ENCODE measurements at regions not wholly inside any gene's neighbourhood (a gene's known extent, or its start where the extent isn't known, plus 50 kb on each side); places are given as distances from the start of the nearest gene placed in this dataset.

DNA sequence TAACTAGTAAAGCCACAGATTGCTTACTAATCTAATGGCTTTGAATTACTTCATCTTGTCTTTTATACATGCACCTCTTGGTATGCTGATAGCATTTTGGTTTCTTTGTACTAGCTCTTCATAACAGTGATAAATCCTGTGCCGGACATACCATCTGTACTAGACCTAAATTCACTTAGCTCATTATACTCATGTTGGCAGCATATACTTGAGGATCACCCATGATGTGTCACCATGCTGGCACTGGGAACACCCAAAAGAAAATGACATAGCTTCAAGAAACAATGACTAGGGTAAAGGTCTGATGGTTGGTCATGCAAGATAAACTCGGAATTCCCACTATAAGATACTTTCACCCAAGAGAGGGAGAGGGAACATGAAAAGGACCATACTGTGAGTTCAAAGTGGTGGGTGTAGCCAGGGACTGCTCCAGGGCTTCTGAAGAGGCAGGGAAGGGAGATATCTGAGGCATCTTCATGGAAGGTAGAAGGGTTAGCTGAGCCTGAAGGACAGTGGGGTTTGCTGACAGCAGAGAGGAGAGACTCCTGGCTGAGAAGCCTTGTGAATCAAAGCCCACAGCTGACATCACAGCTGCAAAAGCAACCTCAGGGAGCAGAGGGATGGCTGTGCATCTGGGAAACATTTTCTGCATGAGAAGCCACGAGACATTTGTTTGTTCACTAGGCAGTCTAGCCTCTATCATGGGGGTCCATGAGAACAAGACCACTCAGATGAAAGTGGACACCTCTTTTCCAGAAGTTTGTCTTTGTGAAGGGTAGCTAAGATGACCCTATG lies 314.2 kb downstream of the RAB28 start (continued):
- no peak for TF ChIP-seq STAG1 (CRISPR knock-in tag; IDR thresholded peaks at IDR 0.05; ENCODE audit: borderline replicate concordance)
- no peak for TF ChIP-seq ZNF780A (CRISPR knock-in tag; IDR thresholded peaks at IDR 0.05)

DNA sequence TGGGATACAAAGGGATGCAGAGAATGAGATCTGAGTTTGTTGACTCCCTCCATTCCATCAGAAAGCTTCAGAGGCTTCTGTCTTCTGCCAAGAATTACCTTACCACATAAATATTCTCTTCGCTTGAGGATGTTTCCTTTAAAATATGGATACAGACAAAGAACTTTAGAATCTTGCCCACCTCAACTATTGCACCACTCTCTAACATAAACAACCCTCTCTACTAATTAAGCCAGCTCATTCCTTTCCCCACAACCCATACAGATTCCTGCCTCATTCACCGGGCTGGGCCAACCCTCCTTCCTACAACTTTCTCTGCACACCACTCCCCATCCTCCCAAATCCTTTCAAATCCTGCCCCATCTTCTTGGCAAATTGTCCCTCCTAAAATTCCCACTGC lies 315.8 kb downstream of the RAB28 start:
- DNase-seq (ENCODE audit: extremely low read depth in 1 of 4, low spot score in 3 of 4): no peak
- BruUV-seq (replicated peaks): no TSS peak

More for the DNA sequence above, 315.8 kb downstream of the RAB28 start:
- FAIRE-seq: no peak
- CTCF ChIA-PET (ENCODE audit: low intra/inter-chr PET ratio): no interaction called here
- no peak overlapping the region for H3K9ac ChIP-seq (ENCODE audit: insufficient read depth in 1 of 2, low read depth in 2 of 2, low read length in 2 of 2)
- H3K27ac ChIP-seq (ENCODE audit: extremely low read depth, low read depth, low read length): no peak overlapping the region
- 0% methylated on average over 2 of the region's 2 CpGs for WGBS (ENCODE audit: insufficient coverage, low coverage, missing lambda C conversion rate)
- TF ChIP-seq ZNF79 (CRISPR knock-in tag; IDR thresholded peaks at IDR 0.05; ENCODE audit: low read depth) (no peak), KLF10 (CRISPR knock-in tag; IDR thresholded peaks at IDR 0.05) (no peak), RNF2 (IDR thresholded peaks at IDR 0.05) (no peak), NR2C2 (CRISPR knock-in tag; IDR thresholded peaks at IDR 0.05) (no peak), NR2C2 (tag; IDR thresholded peaks at IDR 0.05) (no peak), EGR1 (conservative IDR thresholded peaks at IDR 0.05) (no peak), TCF15 (CRISPR knock-in tag; IDR thresholded peaks at IDR 0.05) (no peak), ZSCAN32 (CRISPR knock-in tag; IDR thresholded peaks at IDR 0.05) (no peak), NFATC3 (IDR thresholded peaks at IDR 0.05) (no peak), PRDM10 (IDR thresholded peaks at IDR 0.05; ENCODE audit: partially characterized antibody) (no peak), GATA2 (CRISPR knock-in tag; IDR thresholded peaks at IDR 0.05) (no peak), ARID1B (IDR thresholded peaks at IDR 0.05) (no peak), SMARCC2 (IDR thresholded peaks at IDR 0.05; ENCODE audit: low read depth) (no peak), SAFB2 (IDR thresholded peaks at IDR 0.05; ENCODE audit: borderline replicate concordance, low read depth, low read length, severe bottlenecking) (no peak), CC2D1A (IDR thresholded peaks at IDR 0.05) (no peak)
- H3K79me2 ChIP-seq (ENCODE audit: control insufficient read depth, insufficient read depth, low read length): no peaks in the 10 kb centered on the region
- no peaks in the 10 kb centered on the region for H3K4me1 ChIP-seq (replicated peaks in 1 of 2; ENCODE audit: control insufficient read depth in 2 of 2, insufficient read depth in 2 of 2, low read length in 2 of 2)
- H4K20me1 ChIP-seq (replicated peaks; ENCODE audit: control insufficient read depth, insufficient read depth, low read length): no peaks in the 10 kb centered on the region
- no peaks in the 10 kb centered on the region for H3K9me1 ChIP-seq (ENCODE audit: control insufficient read depth, insufficient read depth, low read length)
- H2AFZ ChIP-seq (ENCODE audit: low read depth, low read length): no peak overlapping the region
- ATAC-seq: no peak
- H3K36me3 ChIP-seq (ENCODE audit: control insufficient read depth, insufficient read depth, low read length): no peaks in the 10 kb centered on the region
- in situ Hi-C loops (cut with MboI): no loop called here
- H3K4me3 ChIP-seq: no peak overlapping the region
- POLR2A ChIA-PET: no interaction called here
- no peak overlapping the region for H3K4me2 ChIP-seq (ENCODE audit: insufficient read depth, low read length)
- intact Hi-C loops (cut with micrococcal nuclease): no loop called here
- no peaks in the 10 kb centered on the region for H3K9me3 ChIP-seq (replicated peaks; ENCODE audit: control insufficient read depth, insufficient read depth, low read depth, low read length)
- H3K27me3 ChIP-seq (ENCODE audit: control insufficient read depth in 2 of 2, insufficient read depth in 2 of 2, low read length in 2 of 2): peaks cover 0 to 4% of the 10 kb centered on the region in 2 experiments; a peak in 1 of 5 replicates

All from K562 (cell line).